PFSK-1 (cell line): ENCODE measurements at regions not wholly inside any gene's neighbourhood (a gene's known extent, or its start where the extent isn't known, plus 50 kb on each side); places are given as distances from the start of the nearest gene placed in this dataset.

ENCODE experiments used
- FOXP2 ChIP-seq: optimal IDR thresholded peaks from 2 replicates; pipeline ENCODE3; 2011; ENCODE audit warnings: borderline replicate concordance, control low read depth, inconsistent platforms; ENCODE audit not compliant: insufficient read depth; ENCODE audit errors: extremely low read length, extremely low read depth
- POLR2AphosphoS5 ChIP-seq: IDR thresholded peaks from 2 replicates; pipeline ENCODE4 v1.6.1; 2012; ENCODE audit warnings: low read depth, mild to moderate bottlenecking, control low read depth, low read length, moderate library complexity
- SIN3A ChIP-seq: IDR thresholded peaks from 2 replicates; pipeline ENCODE4 v1.6.1; 2012; ENCODE audit warnings: mild to moderate bottlenecking, low read length, moderate library complexity, borderline replicate concordance; ENCODE audit not compliant: insufficient read depth
- TAF1 ChIP-seq: IDR thresholded peaks from 2 replicates; pipeline ENCODE4 v1.6.1; 2012; ENCODE audit warnings: low read length, control low read depth, borderline replicate concordance; ENCODE audit not compliant: insufficient read depth
- TF ChIP-seq, protein P1 (sequence below), 2 experiments: IDR thresholded peaks; 2 replicates each; pipeline versions ENCODE4 v1.6.1 to v1.8.0; 2011 to 2012; ENCODE audit warnings: low read depth in 2 of 2, low read length in 2 of 2, control low read depth in 1 of 2, inconsistent platforms in 1 of 2, mild to moderate bottlenecking in 1 of 2, moderate library complexity in 1 of 2; ENCODE audit not compliant: insufficient read depth in 1 of 2

DNA sequence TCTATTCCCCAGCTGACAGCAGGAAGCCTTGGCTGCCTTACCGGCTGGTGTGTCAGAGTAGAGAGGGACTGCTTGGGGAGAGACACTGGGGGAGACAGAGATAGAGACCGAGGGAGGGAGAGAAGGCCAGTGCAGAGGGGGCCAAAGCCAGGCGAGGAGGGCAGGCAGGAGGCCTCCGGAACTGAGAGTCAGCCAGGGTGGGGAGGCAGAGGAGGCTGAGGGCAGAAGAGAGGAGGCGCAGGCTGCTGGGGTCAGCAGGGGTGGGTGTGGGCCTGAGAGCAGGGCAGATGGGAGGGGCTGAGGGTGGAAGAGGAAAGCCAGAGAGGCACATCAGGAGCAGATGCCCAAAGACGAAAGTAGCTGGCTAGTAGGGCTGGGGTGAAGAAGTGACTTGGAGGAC, 57.2 kb upstream of the PAX2 start:
- TF ChIP-seq POLR2AphosphoS5 (no peak), TAF1 (no peak), SIN3A (no peak), FOXP2 (no peak)
- TF ChIP-seq, protein P1, sequence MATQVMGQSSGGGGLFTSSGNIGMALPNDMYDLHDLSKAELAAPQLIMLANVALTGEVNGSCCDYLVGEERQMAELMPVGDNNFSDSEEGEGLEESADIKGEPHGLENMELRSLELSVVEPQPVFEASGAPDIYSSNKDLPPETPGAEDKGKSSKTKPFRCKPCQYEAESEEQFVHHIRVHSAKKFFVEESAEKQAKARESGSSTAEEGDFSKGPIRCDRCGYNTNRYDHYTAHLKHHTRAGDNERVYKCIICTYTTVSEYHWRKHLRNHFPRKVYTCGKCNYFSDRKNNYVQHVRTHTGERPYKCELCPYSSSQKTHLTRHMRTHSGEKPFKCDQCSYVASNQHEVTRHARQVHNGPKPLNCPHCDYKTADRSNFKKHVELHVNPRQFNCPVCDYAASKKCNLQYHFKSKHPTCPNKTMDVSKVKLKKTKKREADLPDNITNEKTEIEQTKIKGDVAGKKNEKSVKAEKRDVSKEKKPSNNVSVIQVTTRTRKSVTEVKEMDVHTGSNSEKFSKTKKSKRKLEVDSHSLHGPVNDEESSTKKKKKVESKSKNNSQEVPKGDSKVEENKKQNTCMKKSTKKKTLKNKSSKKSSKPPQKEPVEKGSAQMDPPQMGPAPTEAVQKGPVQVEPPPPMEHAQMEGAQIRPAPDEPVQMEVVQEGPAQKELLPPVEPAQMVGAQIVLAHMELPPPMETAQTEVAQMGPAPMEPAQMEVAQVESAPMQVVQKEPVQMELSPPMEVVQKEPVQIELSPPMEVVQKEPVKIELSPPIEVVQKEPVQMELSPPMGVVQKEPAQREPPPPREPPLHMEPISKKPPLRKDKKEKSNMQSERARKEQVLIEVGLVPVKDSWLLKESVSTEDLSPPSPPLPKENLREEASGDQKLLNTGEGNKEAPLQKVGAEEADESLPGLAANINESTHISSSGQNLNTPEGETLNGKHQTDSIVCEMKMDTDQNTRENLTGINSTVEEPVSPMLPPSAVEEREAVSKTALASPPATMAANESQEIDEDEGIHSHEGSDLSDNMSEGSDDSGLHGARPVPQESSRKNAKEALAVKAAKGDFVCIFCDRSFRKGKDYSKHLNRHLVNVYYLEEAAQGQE (IDR thresholded peaks at IDR 0.05; ENCODE audit: insufficient read depth in 1 of 2, low read depth in 2 of 2, low read length in 2 of 2), result no peak

DNA sequence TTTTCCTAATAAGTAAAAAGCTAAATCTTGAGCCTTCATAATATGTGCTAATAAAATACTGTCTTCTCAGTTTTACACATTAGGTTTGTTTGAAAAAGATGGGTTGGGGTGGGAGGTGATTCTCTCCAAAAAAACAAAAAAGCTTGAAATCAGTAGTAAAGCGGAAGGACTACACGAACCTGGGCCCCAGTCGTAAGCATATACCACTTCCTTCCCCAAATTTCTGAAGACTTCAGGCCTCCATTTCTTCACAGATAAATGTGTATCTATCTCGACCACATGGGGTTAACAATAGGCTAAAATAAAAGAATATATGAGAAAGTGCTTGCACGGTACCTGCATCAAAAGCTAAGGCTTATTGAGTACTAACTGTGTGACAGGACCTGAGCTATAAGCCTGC, 51.6 kb upstream of the PAX2 start:
- TF ChIP-seq POLR2AphosphoS5, result no peak
- TF ChIP-seq, protein P1 (IDR thresholded peaks at IDR 0.05; ENCODE audit: insufficient read depth in 1 of 2, low read depth in 2 of 2, low read length in 2 of 2), result no peak
- no peak for TF ChIP-seq FOXP2
- TF ChIP-seq TAF1, result no peak
- TF ChIP-seq SIN3A, result no peak
